K562 (cell line): ENCODE measurements at regions not wholly inside any gene's neighbourhood (a gene's known extent, or its start where the extent isn't known, plus 50 kb on each side); places are given as distances from the start of the nearest gene placed in this dataset.

ENCODE experiments used
- CEBPZ ChIP-seq: fragments of 150-350 bp; IDR thresholded peaks from 2 replicates; pipeline ENCODE4 v1.6.1; 2014; ENCODE audit warnings: low read depth, mild to moderate bottlenecking, low read length, borderline replicate concordance
- CTCF ChIP-seq, 3 experiments: IDR thresholded peaks in 2 of 3; conservative IDR thresholded peaks in 1 of 3; 2 replicates each; pipeline ENCODE4 v1.5.1; 2011 to 2012; ENCODE audit warnings: low read length in 3 of 3, mild to moderate bottlenecking in 3 of 3, control low read depth in 2 of 3, improper control_type of control experiment in 1 of 3, inconsistent platforms in 1 of 3, low read depth in 1 of 3, mixed read lengths in 1 of 3, moderate library complexity in 1 of 3; ENCODE audit not compliant: insufficient read depth in 2 of 3
- ELF1 ChIP-seq: fragments of 200-800 bp; sonication (Bioruptor generic); IDR thresholded peaks from 2 replicates; pipeline ENCODE4 v1.6.1; 2016; ENCODE audit warnings: missing genetic modification characterization, missing compliant biosample characterization
- EZH2 ChIP-seq: IDR thresholded peaks from 2 replicates; pipeline ENCODE4 v1.6.1; 2012; ENCODE audit warnings: low read depth, mild to moderate bottlenecking, inconsistent platforms, low read length, borderline replicate concordance
- RNF2 ChIP-seq: sonication (generic); IDR thresholded peaks from 2 replicates; pipeline ENCODE4 v1.6.1; 2016
- ZKSCAN8 ChIP-seq: fragments of 200-800 bp; sonication (Bioruptor generic); IDR thresholded peaks from 2 replicates; pipeline ENCODE4 v1.6.1; 2016; ENCODE audit warnings: missing genetic modification characterization, missing compliant biosample characterization
- ZNF766 ChIP-seq: fragments of 200-800 bp; sonication (Bioruptor generic); conservative IDR thresholded peaks from 2 replicates; pipeline ENCODE4 v1.6.1; 2016; ENCODE audit warnings: missing genetic modification characterization, missing compliant biosample characterization
- TF ChIP-seq, protein P1 (sequence below): sonication (generic); formaldehyde crosslinking; IDR thresholded peaks from 2 replicates; pipeline ENCODE4 v1.8.1; 2023; ENCODE audit warnings: mild to moderate bottlenecking, missing genetic modification reagents

DNA sequence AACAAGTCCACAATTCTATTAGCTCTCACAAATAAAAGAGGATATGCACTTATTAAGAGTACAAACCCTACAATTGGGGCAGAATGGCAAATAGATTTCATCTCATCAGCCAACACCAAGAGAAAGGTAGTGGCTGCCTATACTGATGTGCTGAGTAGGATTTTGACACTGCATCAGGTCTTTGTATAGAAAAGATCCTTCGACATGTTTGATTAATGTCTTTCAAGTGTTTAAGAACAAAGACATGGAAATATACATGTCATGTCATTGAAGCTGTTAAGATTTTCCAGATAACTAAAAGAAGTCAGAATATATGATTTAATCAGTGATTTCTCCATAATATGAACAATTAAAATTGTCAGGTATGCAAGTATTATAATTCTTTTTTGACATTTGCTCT lies 238.7 kb upstream of the GRAMD2B start:
- no peak for TF ChIP-seq EZH2
- no peak for TF ChIP-seq CTCF (IDR thresholded peaks at IDR 0.05 in 2 of 3, conservative IDR thresholded peaks at IDR 0.05 in 1 of 3; ENCODE audit: insufficient read depth in 2 of 3, low read depth in 1 of 3, low read length in 3 of 3)
- TF ChIP-seq ZNF766 (CRISPR knock-in tag) = no peak
- no peak for TF ChIP-seq ZKSCAN8 (CRISPR knock-in tag)
- TF ChIP-seq, protein P1, sequence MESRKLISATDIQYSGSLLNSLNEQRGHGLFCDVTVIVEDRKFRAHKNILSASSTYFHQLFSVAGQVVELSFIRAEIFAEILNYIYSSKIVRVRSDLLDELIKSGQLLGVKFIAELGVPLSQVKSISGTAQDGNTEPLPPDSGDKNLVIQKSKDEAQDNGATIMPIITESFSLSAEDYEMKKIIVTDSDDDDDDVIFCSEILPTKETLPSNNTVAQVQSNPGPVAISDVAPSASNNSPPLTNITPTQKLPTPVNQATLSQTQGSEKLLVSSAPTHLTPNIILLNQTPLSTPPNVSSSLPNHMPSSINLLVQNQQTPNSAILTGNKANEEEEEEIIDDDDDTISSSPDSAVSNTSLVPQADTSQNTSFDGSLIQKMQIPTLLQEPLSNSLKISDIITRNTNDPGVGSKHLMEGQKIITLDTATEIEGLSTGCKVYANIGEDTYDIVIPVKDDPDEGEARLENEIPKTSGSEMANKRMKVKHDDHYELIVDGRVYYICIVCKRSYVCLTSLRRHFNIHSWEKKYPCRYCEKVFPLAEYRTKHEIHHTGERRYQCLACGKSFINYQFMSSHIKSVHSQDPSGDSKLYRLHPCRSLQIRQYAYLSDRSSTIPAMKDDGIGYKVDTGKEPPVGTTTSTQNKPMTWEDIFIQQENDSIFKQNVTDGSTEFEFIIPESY (CRISPR knock-in tag) = no peak
- no peak for TF ChIP-seq ELF1
- TF ChIP-seq CEBPZ = no peak
- TF ChIP-seq RNF2 = no peak
